Transverse colon (tissue), 4 donors: ENCODE measurements at regions not wholly inside any gene's neighbourhood (a gene's known extent, or its start where the extent isn't known, plus 50 kb on each side); places are given as distances from the start of the nearest gene placed in this dataset.

Experiments used
- DNase-seq: peaks from one replicate; pipeline ENCODE4 v3.0.0-alpha.2; 2019
- H3K27ac ChIP-seq, 4 donors: fragments of 200-600 bp; sonication (generic); 2 replicates each; pipeline ENCODE4 v1.5.1; 2016 to 2018; ENCODE audit warnings: inconsistent platforms in 4 of 4
- H3K27me3 ChIP-seq: fragments of 200-600 bp; sonication (generic); 2 replicates; pipeline ENCODE4 v1.5.1; 2017; ENCODE audit warnings: inconsistent platforms
- H3K36me3 ChIP-seq, 4 donors: fragments of 200-600 bp; sonication (generic); 2 replicates each; pipeline ENCODE4 v1.5.1; 2017 to 2019; ENCODE audit warnings: inconsistent platforms in 4 of 4
- H3K4me1 ChIP-seq, 4 donors: fragments of 200-600 bp; sonication (generic); 2 replicates each; pipeline ENCODE4 v1.5.1; 2017 to 2020; ENCODE audit warnings: inconsistent platforms in 4 of 4
- H3K4me3 ChIP-seq, 4 donors: fragments of 200-600 bp; sonication (generic); 1 replicate in 1 of 4; 2 replicates in 3 of 4; pipeline versions ENCODE4 v1.5.1 to v1.6.1; 2017 to 2019; ENCODE audit warnings: inconsistent platforms in 4 of 4
- H3K9me3 ChIP-seq, 2 donors: fragments of 200-600 bp; sonication (generic); 2 replicates each; pipeline ENCODE4 v1.5.1; 2017 to 2019; ENCODE audit warnings: inconsistent platforms in 2 of 2
- CTCF ChIP-seq, 5 experiments: fragments of 200-600 bp in 3 of 5; fragments of 450-650 bp in 2 of 5; sonication (generic) in 3 of 5; IDR thresholded peaks; 1 replicate in 2 of 5; 2 replicates in 3 of 5; pipeline ENCODE4 v1.5.1; 2016 to 2017; ENCODE audit warnings: antibody characterized with exemption in 5 of 5, inconsistent platforms in 3 of 5, mild to moderate bottlenecking in 2 of 5, moderate library complexity in 1 of 5
- EP300 ChIP-seq: sonication (generic); formaldehyde crosslinking; IDR thresholded peaks from one replicate; pipeline ENCODE4 v1.6.1; 2017; ENCODE audit warnings: antibody characterized with exemption, low read depth
- POLR2A ChIP-seq: fragments of 450-650 bp; IDR thresholded peaks from one replicate; pipeline ENCODE4 v1.6.1; 2016; ENCODE audit warnings: antibody characterized with exemption, mild to moderate bottlenecking, moderate library complexity
- POLR2AphosphoS5 ChIP-seq, 3 donors: sonication (generic); formaldehyde crosslinking; IDR thresholded peaks; one replicate each; pipeline ENCODE4 v1.6.1; 2016; ENCODE audit warnings: antibody characterized with exemption in 3 of 3
- WGBS, 2 donors: methylation state at CpG; one replicate each; pipeline ENCODE4 v1.1.5; 2018; ENCODE audit warnings: low coverage in 1 of 2; 5-methylcytosine and 5-hydroxymethylcytosine counted together
- in situ Hi-C, 4 donors: fragments of 200-750 bp; cut with MboI; loops; one replicate each; pipeline versions ENCODE4 v1.15.0 to v1.15.1; 2017; ENCODE audit warnings: low sequenced_read_pairs in 3 of 4, low pct_ligation_motif_present in 1 of 4, low pct_unique_long_range_greater_than_20kb in 1 of 4
- intact Hi-C: fragments of 100-400 bp; cut with DNase I; formaldehyde crosslinking; loops from one replicate; pipeline ENCODE4 v1.15.1; 2023; ENCODE audit warnings: low total_unique reads

- Histone ChIP-seq H3K36me3 (no peaks in the 10 kb centered on the region), H3K27me3 (no peaks in the 10 kb centered on the region), H3K9me3 (no peaks in the 10 kb centered on the region), H3K4me1 (no peaks in the 10 kb centered on the region), H3K4me3 (no peak overlapping the region), H3K27ac (no peak overlapping the region)
- in situ Hi-C loops: no loop called here
- intact Hi-C loops: no loop called here
- no peak for DNase-seq
- TF ChIP-seq POLR2A: no peak
- TF ChIP-seq EP300: no peak
- no peak for TF ChIP-seq POLR2AphosphoS5 (IDR thresholded peaks at IDR 0.05)
- no peak for TF ChIP-seq CTCF (IDR thresholded peaks at IDR 0.05)
Observed at GRCh38 chr4:44086753-44087152, 361.9 kb downstream of the KCTD8 start.

GRCh38 chr4:44093390-44093789 is 355.2 kb downstream of the KCTD8 start:
- Histone ChIP-seq H3K9me3 (no peaks in the 10 kb centered on the region), H3K4me3 (no peak overlapping the region), H3K36me3 (no peaks in the 10 kb centered on the region), H3K27ac (no peak overlapping the region), H3K4me1 (no peaks in the 10 kb centered on the region), H3K27me3 (no peaks in the 10 kb centered on the region)
- TF ChIP-seq EP300 (no peak), POLR2A (no peak), CTCF (IDR thresholded peaks at IDR 0.05) (no peak), POLR2AphosphoS5 (IDR thresholded peaks at IDR 0.05) (no peak)
- intact Hi-C loops (no loop called here), in situ Hi-C loops (no loop called here)
- DNase-seq: no peak

GRCh38 chr4:44098973-44099372 is 349.6 kb downstream of the KCTD8 start:
- DNase-seq: no peak
- in situ Hi-C loops (no loop called here), intact Hi-C loops (no loop called here)
- H3K4me1 ChIP-seq: no peaks in the 10 kb centered on the region
- H3K27me3 ChIP-seq: no peaks in the 10 kb centered on the region
- WGBS, 2 donors: 64 to 83% methylated on average over 4 to 7 of the region's 7 CpGs
- no peaks in the 10 kb centered on the region for H3K36me3 ChIP-seq
- peaks cover 0 to 3% of the 10 kb centered on the region in 2 donors for H3K9me3 ChIP-seq
- TF ChIP-seq POLR2A (no peak), POLR2AphosphoS5 (IDR thresholded peaks at IDR 0.05) (no peak), EP300 (no peak), CTCF (IDR thresholded peaks at IDR 0.05) (no peak)
- H3K27ac ChIP-seq: no peak overlapping the region
- H3K4me3 ChIP-seq: no peak overlapping the region

- TF ChIP-seq CTCF (IDR thresholded peaks at IDR 0.05) (no peak), POLR2A (no peak), POLR2AphosphoS5 (IDR thresholded peaks at IDR 0.05) (no peak), EP300 (no peak)
- H3K27ac ChIP-seq: no peak overlapping the region
- H3K27me3 ChIP-seq: no peaks in the 10 kb centered on the region
- no peak overlapping the region for H3K4me3 ChIP-seq
- H3K4me1 ChIP-seq: no peaks in the 10 kb centered on the region
- in situ Hi-C loops: no loop called here
- 67 to 81% methylated on average over 3 to 6 of the region's 6 CpGs for WGBS, 2 donors
- no peaks in the 10 kb centered on the region for H3K36me3 ChIP-seq
- intact Hi-C loops: no loop called here
- peaks cover 0 to 3% of the 10 kb centered on the region in 2 donors for H3K9me3 ChIP-seq
- DNase-seq: no peak
Observed at GRCh38 chr4:44100456-44100855, 348.2 kb downstream of the KCTD8 start.
